HEK293T (cell line): ENCODE measurements at regions not wholly inside any gene's neighbourhood (a gene's known extent, or its start where the extent isn't known, plus 50 kb on each side); places are given as distances from the start of the nearest gene placed in this dataset.

Source experiments
- ARNT ChIP-seq: fragments of 450-650 bp; IDR thresholded peaks from 2 replicates; pipeline ENCODE4 v1.6.1; 2017; ENCODE audit warnings: mild to moderate bottlenecking
- BHLHE40 ChIP-seq: fragments of 450-650 bp; IDR thresholded peaks from 2 replicates; pipeline ENCODE4 v1.6.1; 2016; ENCODE audit warnings: mild to moderate bottlenecking, moderate library complexity, borderline replicate concordance
- FOXA1 ChIP-seq: fragments of 450-650 bp; IDR thresholded peaks from 2 replicates; pipeline ENCODE4 v1.6.1; 2016; ENCODE audit warnings: mild to moderate bottlenecking
- FOXK2 ChIP-seq: fragments of 450-650 bp; IDR thresholded peaks from 2 replicates; pipeline ENCODE4 v1.6.1; 2016; ENCODE audit warnings: mild to moderate bottlenecking
- FOXM1 ChIP-seq: fragments of 450-650 bp; IDR thresholded peaks from 2 replicates; pipeline ENCODE4 v1.6.1; 2017; ENCODE audit warnings: mild to moderate bottlenecking, borderline replicate concordance
- L3MBTL2 ChIP-seq: fragments of 450-650 bp; conservative IDR thresholded peaks from 2 replicates; pipeline ENCODE4 v1.6.1; 2016; ENCODE audit warnings: mild to moderate bottlenecking
- LEF1 ChIP-seq: fragments of 450-650 bp; IDR thresholded peaks from 2 replicates; pipeline ENCODE4 v1.6.1; 2017; ENCODE audit warnings: mild to moderate bottlenecking, borderline replicate concordance
- NFRKB ChIP-seq: fragments of 450-650 bp; IDR thresholded peaks from 2 replicates; pipeline ENCODE4 v1.6.1; 2016; ENCODE audit warnings: mild to moderate bottlenecking, moderate library complexity
- PKNOX1 ChIP-seq: fragments of 450-650 bp; IDR thresholded peaks from 2 replicates; pipeline ENCODE4 v1.6.1; 2016
- SP1 ChIP-seq: fragments of 450-650 bp; IDR thresholded peaks from 2 replicates; pipeline ENCODE4 v1.6.1; 2017
- SUZ12 ChIP-seq: fragments of 450-650 bp; IDR thresholded peaks from 2 replicates; pipeline ENCODE4 v1.6.1; 2016; ENCODE audit warnings: mild to moderate bottlenecking
- TARDBP ChIP-seq: fragments of 450-650 bp; IDR thresholded peaks from 2 replicates; pipeline ENCODE4 v1.6.1; 2016
- ZNF384 ChIP-seq: fragments of 450-650 bp; IDR thresholded peaks from 2 replicates; pipeline ENCODE4 v1.6.1; 2016

GRCh38 chr5:68648944-68649857 lies 433.6 kb downstream of the PIK3R1 start:
- TF ChIP-seq LEF1 (no peak), FOXM1 (no peak), TARDBP (no peak), FOXA1 (no peak), SUZ12 (no peak), BHLHE40 (no peak), L3MBTL2 (no peak), PKNOX1 (no peak), ARNT (no peak), SP1 (no peak), FOXK2 (no peak), NFRKB (no peak), ZNF384 (no peak)
